ENCODE measurements at regions not wholly inside any gene's neighbourhood (a gene's known extent, or its start where the extent isn't known, plus 50 kb on each side); places are given as distances from the start of the nearest gene placed in this dataset.
"Not testable (repeated sequence)": the region's sequence is repeated elsewhere in the genome, so short reads cannot be mapped to it uniquely, and the experiment has no call there.

- no peak for DNase-seq (ENCODE audit: low spot score)
Measured at GRCh38 chr9:79073201-79073600, 498.6 kb upstream of the TLE4 start.

GRCh38 chr9:79080536-79080935, 491.2 kb upstream of the TLE4 start:
- DNase-seq (ENCODE audit: low spot score), result no peak

- DNase-seq (ENCODE audit: low spot score), result no peak
Measured at GRCh38 chr9:79083621-79084020, 488.1 kb upstream of the TLE4 start.

- DNase-seq (ENCODE audit: low spot score), result no peak
Measured at GRCh38 chr9:79087133-79087532, 484.6 kb upstream of the TLE4 start.

- no peak for DNase-seq (ENCODE audit: low spot score)
Measured at GRCh38 chr9:79089054-79089560, 482.7 kb upstream of the TLE4 start.

GRCh38 chr9:79089851-79090250, 481.9 kb upstream of the TLE4 start:
- DNase-seq (ENCODE audit: low spot score), result not testable (repeated sequence)

GRCh38 chr9:79103257-79103656, 468.5 kb upstream of the TLE4 start:
- DNase-seq (ENCODE audit: low spot score), result not testable (repeated sequence)

- DNase-seq (ENCODE audit: low spot score), result no peak
Measured at GRCh38 chr9:79104216-79104615, 467.5 kb upstream of the TLE4 start.

- DNase-seq (ENCODE audit: low spot score), result no peak
Measured at GRCh38 chr9:79104951-79105350, 466.8 kb upstream of the TLE4 start.

GRCh38 chr9:79107911-79108676, 463.7 kb upstream of the TLE4 start:
- DNase-seq (ENCODE audit: low spot score), result no peak

GRCh38 chr9:79111653-79112052, 460.1 kb upstream of the TLE4 start:
- DNase-seq (ENCODE audit: low spot score), result no peak

- DNase-seq (ENCODE audit: low spot score), result no peak
Measured at GRCh38 chr9:79115176-79115575, 456.6 kb upstream of the TLE4 start.

- DNase-seq (ENCODE audit: low spot score), result no peak
Measured at GRCh38 chr9:79116041-79116440, 455.7 kb upstream of the TLE4 start.

GRCh38 chr9:79116709-79117108, 455.1 kb upstream of the TLE4 start:
- no peak for DNase-seq (ENCODE audit: low spot score)

- DNase-seq (ENCODE audit: low spot score), result no peak
Measured at GRCh38 chr9:79120533-79120932, 451.2 kb upstream of the TLE4 start.

GRCh38 chr9:79120941-79121340, 450.8 kb upstream of the TLE4 start:
- peak; percentile 82 for DNase-seq (ENCODE audit: low spot score)

GRCh38 chr9:79123415-79123814, 448.4 kb upstream of the TLE4 start:
- no peak for DNase-seq (ENCODE audit: low spot score)

- peak; percentile 26 for DNase-seq (ENCODE audit: low spot score)
Measured at GRCh38 chr9:79127661-79128060, 444.1 kb upstream of the TLE4 start.

- DNase-seq (ENCODE audit: low spot score), result peak; percentile 58
Measured at GRCh38 chr9:79129865-79130480, 441.8 kb upstream of the TLE4 start.

GRCh38 chr9:79131246-79131774, 440.5 kb upstream of the TLE4 start:
- no peak for DNase-seq (ENCODE audit: low spot score)

- peak; percentile 10 for DNase-seq (ENCODE audit: low spot score)
Measured at GRCh38 chr9:79131824-79132377, 439.9 kb upstream of the TLE4 start.

GRCh38 chr9:79134654-79135053, 437.1 kb upstream of the TLE4 start:
- DNase-seq (ENCODE audit: low spot score), result no peak

Data from umbilical cord (tissue), 1 donor.